ENCODE measurements at regions not wholly inside any gene's neighbourhood (a gene's known extent, or its start where the extent isn't known, plus 50 kb on each side); places are given as distances from the start of the nearest gene placed in this dataset.

DNA sequence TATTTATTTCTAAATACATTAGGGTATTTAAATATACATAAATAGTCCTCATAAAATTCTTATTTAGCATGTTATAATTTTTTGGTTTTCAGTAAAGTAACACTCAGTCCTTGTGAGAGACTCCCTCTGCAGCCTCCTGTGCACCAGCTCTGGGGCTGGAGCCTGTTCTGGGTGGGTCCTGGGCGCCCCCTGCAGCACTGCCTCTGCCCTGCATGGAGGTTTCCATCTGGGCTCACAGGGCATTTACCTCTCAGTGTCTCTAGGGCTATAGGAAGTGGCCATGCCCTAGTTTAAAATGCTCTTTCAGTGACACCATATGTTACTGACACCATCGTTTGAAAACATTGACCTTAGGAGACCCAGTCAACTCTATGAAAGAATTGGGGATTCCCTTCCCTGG lies 1155.2 kb downstream of the TMEM121 start:
- no peak overlapping the region for H3K27ac Mint-ChIP-seq
- H3K4me1 ChIP-seq (ENCODE audit: insufficient read depth, low read length) = no peaks in the 10 kb centered on the region
- H3K27ac ChIP-seq (ENCODE audit: low read depth in 1 of 2, low read length in 2 of 2) = no peak overlapping the region
- ATAC-seq (ENCODE audit: poor library complexity) (peak; percentile 49), DNase-seq (no peak)
- TF ChIP-seq, protein P1, sequence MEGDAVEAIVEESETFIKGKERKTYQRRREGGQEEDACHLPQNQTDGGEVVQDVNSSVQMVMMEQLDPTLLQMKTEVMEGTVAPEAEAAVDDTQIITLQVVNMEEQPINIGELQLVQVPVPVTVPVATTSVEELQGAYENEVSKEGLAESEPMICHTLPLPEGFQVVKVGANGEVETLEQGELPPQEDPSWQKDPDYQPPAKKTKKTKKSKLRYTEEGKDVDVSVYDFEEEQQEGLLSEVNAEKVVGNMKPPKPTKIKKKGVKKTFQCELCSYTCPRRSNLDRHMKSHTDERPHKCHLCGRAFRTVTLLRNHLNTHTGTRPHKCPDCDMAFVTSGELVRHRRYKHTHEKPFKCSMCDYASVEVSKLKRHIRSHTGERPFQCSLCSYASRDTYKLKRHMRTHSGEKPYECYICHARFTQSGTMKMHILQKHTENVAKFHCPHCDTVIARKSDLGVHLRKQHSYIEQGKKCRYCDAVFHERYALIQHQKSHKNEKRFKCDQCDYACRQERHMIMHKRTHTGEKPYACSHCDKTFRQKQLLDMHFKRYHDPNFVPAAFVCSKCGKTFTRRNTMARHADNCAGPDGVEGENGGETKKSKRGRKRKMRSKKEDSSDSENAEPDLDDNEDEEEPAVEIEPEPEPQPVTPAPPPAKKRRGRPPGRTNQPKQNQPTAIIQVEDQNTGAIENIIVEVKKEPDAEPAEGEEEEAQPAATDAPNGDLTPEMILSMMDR (IDR thresholded peaks at IDR 0.05) = no peak
- H3K36me3 ChIP-seq (ENCODE audit: insufficient read depth, low read length) = no peaks in the 10 kb centered on the region
- no peak overlapping the region for H3K4me3 ChIP-seq (ENCODE audit: low read length)
- POLR2A ChIA-PET = no interaction called here
- no peak overlapping the region for H3K4me3 Mint-ChIP-seq
- H3K27me3 ChIP-seq (ENCODE audit: control insufficient read depth in 1 of 2, insufficient read depth in 2 of 2, low read length in 2 of 2) = peaks cover 8 to 10% of the 10 kb centered on the region in 2 experiments
- peaks cover 9% of the 10 kb centered on the region for H3K27me3 Mint-ChIP-seq
- CTCF ChIA-PET = no interaction called here
- H3K4me1 Mint-ChIP-seq (ENCODE audit: low read depth) = no peaks in the 10 kb centered on the region
- H3K9me3 Mint-ChIP-seq = no peaks in the 10 kb centered on the region
- H3K36me3 Mint-ChIP-seq (ENCODE audit: low read depth) = no peaks in the 10 kb centered on the region
- intact Hi-C loops (cut with DNase I, micrococcal nuclease) = no loop called here
- H3K9me3 ChIP-seq (ENCODE audit: control insufficient read depth in 1 of 2, insufficient read depth in 1 of 2, low read length in 2 of 2) = no peaks in the 10 kb centered on the region

DNA sequence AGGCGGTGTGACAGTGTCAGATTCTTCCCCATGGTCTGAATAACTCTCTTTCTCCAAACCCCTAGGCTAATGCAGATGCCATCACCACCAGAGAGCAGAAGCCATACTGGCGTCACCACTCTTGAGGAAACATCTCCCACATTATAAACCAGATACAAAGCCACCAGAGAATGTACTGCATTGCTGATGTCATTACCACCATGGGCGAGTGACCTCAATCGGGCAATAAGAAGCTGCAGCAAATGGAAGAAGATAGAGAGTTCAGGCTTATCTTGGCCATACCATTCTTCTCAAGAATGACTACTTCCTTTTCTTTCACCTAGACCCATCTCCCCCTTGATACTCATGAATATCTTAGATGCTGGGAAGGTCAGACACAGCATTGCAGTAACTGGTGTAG lies 1157.2 kb downstream of the TMEM121 start:
- Histone ChIP-seq H3K36me3 (ENCODE audit: insufficient read depth, low read length) (no peaks in the 10 kb centered on the region), H3K27ac (ENCODE audit: low read depth in 1 of 2, low read length in 2 of 2) (no peak overlapping the region), H3K27me3 (ENCODE audit: control insufficient read depth in 1 of 2, insufficient read depth in 2 of 2, low read length in 2 of 2) (peaks cover 8 to 17% of the 10 kb centered on the region in 2 experiments), H3K9me3 (ENCODE audit: control insufficient read depth in 1 of 2, insufficient read depth in 1 of 2, low read length in 2 of 2) (no peaks in the 10 kb centered on the region), H3K4me3 (ENCODE audit: low read length) (no peak overlapping the region), H3K4me1 (ENCODE audit: insufficient read depth, low read length) (no peaks in the 10 kb centered on the region)
- DNase-seq = no peak
- Mint-ChIP-seq H3K27ac (no peak overlapping the region), H3K4me1 (ENCODE audit: low read depth) (no peaks in the 10 kb centered on the region), H3K27me3 (peaks cover 9% of the 10 kb centered on the region), H3K36me3 (ENCODE audit: low read depth) (no peaks in the 10 kb centered on the region), H3K4me3 (no peak overlapping the region), H3K9me3 (no peaks in the 10 kb centered on the region)
- TF ChIP-seq, protein P1 (IDR thresholded peaks at IDR 0.05) = no peak
- ChIA-PET POLR2A (no interaction called here), CTCF (no interaction called here)
- intact Hi-C loops (cut with DNase I, micrococcal nuclease) = no loop called here
- ATAC-seq (ENCODE audit: poor library complexity) = no peak

DNA sequence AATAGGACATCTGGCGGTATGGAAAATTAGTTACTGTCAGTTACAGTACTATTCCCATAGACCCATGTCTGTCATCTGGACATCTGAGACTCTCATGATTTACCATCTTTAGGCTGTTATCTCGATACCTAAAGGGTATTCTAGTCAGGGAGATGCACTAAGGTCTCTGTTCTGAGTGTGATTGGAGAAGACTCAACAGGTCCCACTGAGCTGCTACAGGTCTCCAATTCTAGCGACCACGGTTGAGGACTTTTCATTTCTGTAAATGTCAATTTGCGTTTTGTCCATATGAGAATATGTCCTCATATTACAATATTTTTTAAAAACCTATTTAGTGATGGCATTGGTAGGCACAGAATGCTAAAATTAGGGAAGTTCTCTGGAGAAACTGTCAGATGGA lies 1160.2 kb downstream of the TMEM121 start:
- Histone ChIP-seq H3K27ac (ENCODE audit: low read depth in 1 of 2, low read length in 2 of 2) (no peak overlapping the region), H3K4me1 (ENCODE audit: insufficient read depth, low read length) (peaks cover 6% of the 10 kb centered on the region), H3K36me3 (ENCODE audit: insufficient read depth, low read length) (no peaks in the 10 kb centered on the region), H3K4me3 (ENCODE audit: low read length) (no peak overlapping the region), H3K9me3 (ENCODE audit: control insufficient read depth in 1 of 2, insufficient read depth in 1 of 2, low read length in 2 of 2) (peaks cover 0 to 4% of the 10 kb centered on the region in 2 experiments), H3K27me3 (ENCODE audit: control insufficient read depth in 1 of 2, insufficient read depth in 2 of 2, low read length in 2 of 2) (peaks cover 6 to 17% of the 10 kb centered on the region in 2 experiments)
- Mint-ChIP-seq H3K4me1 (ENCODE audit: low read depth) (peaks cover 10% of the 10 kb centered on the region), H3K36me3 (ENCODE audit: low read depth) (no peaks in the 10 kb centered on the region), H3K4me3 (no peak overlapping the region), H3K27me3 (peaks cover 9% of the 10 kb centered on the region), H3K9me3 (no peaks in the 10 kb centered on the region), H3K27ac (no peak overlapping the region)
- DNase-seq (no peak), ATAC-seq (ENCODE audit: poor library complexity) (no peak)
- TF ChIP-seq, protein P1 (IDR thresholded peaks at IDR 0.05) = no peak
- CTCF ChIA-PET = no interaction called here
- POLR2A ChIA-PET = no interaction called here
- intact Hi-C loops (cut with DNase I, micrococcal nuclease) = no loop called here

All from CD4-positive, alpha-beta T cell (primary cell).